Natural killer cell (primary cell): ENCODE measurements at regions not wholly inside any gene's neighbourhood (a gene's known extent, or its start where the extent isn't known, plus 50 kb on each side); places are given as distances from the start of the nearest gene placed in this dataset.

Source experiments
- ATAC-seq, 3 donors: fragments of 150-1000 bp in 2 of 3; fragments of 200-7000 bp in 1 of 3; cut with Tn5 transposase; 1 replicate in 1 of 3; 2 replicates in 2 of 3; pipeline ENCODE4 v1.10.0; 2021; ENCODE audit warnings: mild to moderate bottlenecking in 2 of 3, moderate library complexity in 2 of 3
- DNase-seq, 2 donors: peaks; one replicate each; pipeline versions ENCODE4 v3.0.0 to v3.0.0-alpha.2; 2013 to 2021; ENCODE audit warnings: mixed read lengths in 1 of 2
- H3K27ac ChIP-seq: one replicate; pipeline ENCODE4 v1.5.1; 2013; ENCODE audit warnings: mild to moderate bottlenecking, low read length
- H3K27me3 ChIP-seq: one replicate; pipeline ENCODE4 v1.6.1; 2013; ENCODE audit warnings: low read length; ENCODE audit not compliant: control insufficient read depth, insufficient read depth
- H3K36me3 ChIP-seq: one replicate; pipeline ENCODE4 v1.6.1; 2013; ENCODE audit warnings: low read length; ENCODE audit not compliant: control insufficient read depth, insufficient read depth
- H3K4me1 ChIP-seq: one replicate; pipeline ENCODE4 v1.6.1; 2013; ENCODE audit warnings: low read length; ENCODE audit not compliant: control insufficient read depth, insufficient read depth
- H3K4me3 ChIP-seq: one replicate; pipeline ENCODE4 v1.5.1; 2013; ENCODE audit warnings: low read length
- H3K9me3 ChIP-seq: one replicate; pipeline ENCODE4 v1.6.1; 2013; ENCODE audit warnings: low read length; ENCODE audit not compliant: control insufficient read depth, insufficient read depth
- H3K27ac Mint-ChIP-seq, 2 donors: one replicate each; pipeline ENCODE4 v1.8.0; 2022; ENCODE audit warnings: mild to moderate bottlenecking in 2 of 2, mixed read lengths in 2 of 2, moderate library complexity in 1 of 2
- H3K27me3 Mint-ChIP-seq, 2 donors: one replicate each; pipeline ENCODE4 v1.8.0; 2022; ENCODE audit warnings: low read depth in 2 of 2, mixed read lengths in 2 of 2
- H3K36me3 Mint-ChIP-seq: one replicate; pipeline ENCODE4 v1.8.0; 2022; ENCODE audit warnings: mixed read lengths
- H3K4me1 Mint-ChIP-seq, 2 donors: one replicate each; pipeline ENCODE4 v1.8.0; 2022; ENCODE audit warnings: mixed read lengths in 2 of 2
- H3K4me3 Mint-ChIP-seq: one replicate; pipeline ENCODE4 v1.8.0; 2022; ENCODE audit warnings: mild to moderate bottlenecking, moderate library complexity, mixed read lengths
- H3K9me3 Mint-ChIP-seq, 2 donors: one replicate each; pipeline ENCODE4 v1.8.0; 2022; ENCODE audit warnings: mixed read lengths in 2 of 2
- WGBS: methylation state at CpG from one replicate; pipeline ENCODE4 v1.1.7; 2013; ENCODE audit warnings: missing lambda C conversion rate; ENCODE audit not compliant: insufficient coverage; 5-methylcytosine and 5-hydroxymethylcytosine counted together
- intact Hi-C: fragments of 100-400 bp; cut with micrococcal nuclease; formaldehyde crosslinking; loops from one replicate; pipeline ENCODE4 v1.14.2; 2022
- TF ChIP-seq, protein P1 (sequence below): fragments of 200-600 bp; IDR thresholded peaks from one replicate; pipeline ENCODE4 v1.8.0; 2022; ENCODE audit warnings: antibody characterized with exemption

DNA sequence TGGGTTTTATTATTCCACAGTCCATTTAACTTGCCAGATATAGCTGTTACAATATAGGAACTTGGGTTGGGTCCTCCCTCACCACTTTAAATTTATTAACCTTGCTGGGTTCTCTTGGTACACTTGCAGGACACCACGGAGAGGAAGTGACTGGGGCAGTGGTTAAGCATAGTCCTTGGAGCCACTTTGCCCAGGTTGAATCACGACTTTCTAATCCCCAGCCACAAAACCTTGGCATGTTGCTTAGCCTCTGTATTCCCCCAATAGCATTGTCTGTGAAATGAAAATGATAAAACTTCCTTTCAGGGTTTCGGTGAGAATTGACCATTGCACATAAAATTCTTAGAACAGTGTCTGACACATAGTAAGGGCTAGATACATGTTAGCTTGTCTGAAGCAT is 221.2 kb downstream of the IRS1 start:
- H3K27me3 Mint-ChIP-seq = no peaks in the 10 kb centered on the region

DNA sequence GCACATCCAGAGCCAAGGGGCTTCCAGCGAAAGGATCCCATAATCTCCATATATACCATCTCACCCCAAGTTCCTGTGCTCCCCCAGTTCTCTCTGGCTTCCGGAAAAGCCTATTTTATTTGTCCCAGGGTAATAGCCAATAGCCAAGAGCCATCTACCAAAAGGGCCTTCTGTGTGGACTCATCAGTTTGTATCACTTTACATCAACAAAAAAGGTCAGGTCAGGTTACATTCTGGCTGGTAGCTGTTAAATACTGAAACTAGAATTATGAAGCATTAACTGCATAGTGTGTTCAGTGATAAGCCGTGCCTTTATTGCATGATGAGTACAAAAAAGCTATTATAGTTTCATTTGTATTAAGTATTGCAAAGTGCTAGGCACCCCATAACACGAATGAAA is 223.7 kb downstream of the IRS1 start:
- WGBS = 83% methylated on average over 3 of the region's 4 CpGs
- H3K27me3 Mint-ChIP-seq = no peaks in the 10 kb centered on the region
- intact Hi-C loops = no loop called here

More for the DNA sequence above, 221.2 kb downstream of the IRS1 start:
- ATAC-seq (no peak), DNase-seq (no peak)
- Histone ChIP-seq H3K27me3 (no peaks in the 10 kb centered on the region), H3K27ac (no peak overlapping the region), H3K4me1 (no peaks in the 10 kb centered on the region), H3K9me3 (no peaks in the 10 kb centered on the region), H3K36me3 (no peaks in the 10 kb centered on the region), H3K4me3 (no peak overlapping the region)
- TF ChIP-seq, protein P1, sequence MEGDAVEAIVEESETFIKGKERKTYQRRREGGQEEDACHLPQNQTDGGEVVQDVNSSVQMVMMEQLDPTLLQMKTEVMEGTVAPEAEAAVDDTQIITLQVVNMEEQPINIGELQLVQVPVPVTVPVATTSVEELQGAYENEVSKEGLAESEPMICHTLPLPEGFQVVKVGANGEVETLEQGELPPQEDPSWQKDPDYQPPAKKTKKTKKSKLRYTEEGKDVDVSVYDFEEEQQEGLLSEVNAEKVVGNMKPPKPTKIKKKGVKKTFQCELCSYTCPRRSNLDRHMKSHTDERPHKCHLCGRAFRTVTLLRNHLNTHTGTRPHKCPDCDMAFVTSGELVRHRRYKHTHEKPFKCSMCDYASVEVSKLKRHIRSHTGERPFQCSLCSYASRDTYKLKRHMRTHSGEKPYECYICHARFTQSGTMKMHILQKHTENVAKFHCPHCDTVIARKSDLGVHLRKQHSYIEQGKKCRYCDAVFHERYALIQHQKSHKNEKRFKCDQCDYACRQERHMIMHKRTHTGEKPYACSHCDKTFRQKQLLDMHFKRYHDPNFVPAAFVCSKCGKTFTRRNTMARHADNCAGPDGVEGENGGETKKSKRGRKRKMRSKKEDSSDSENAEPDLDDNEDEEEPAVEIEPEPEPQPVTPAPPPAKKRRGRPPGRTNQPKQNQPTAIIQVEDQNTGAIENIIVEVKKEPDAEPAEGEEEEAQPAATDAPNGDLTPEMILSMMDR = no peak
- Mint-ChIP-seq H3K4me1 (no peaks in the 10 kb centered on the region), H3K27ac (no peak overlapping the region), H3K36me3 (no peaks in the 10 kb centered on the region), H3K4me3 (no peak overlapping the region), H3K9me3 (peaks cover 5 to 8% of the 10 kb centered on the region in 2 donors)
- intact Hi-C loops = no loop called here
- WGBS = 40% methylated on average over 3 of the region's 3 CpGs

DNA sequence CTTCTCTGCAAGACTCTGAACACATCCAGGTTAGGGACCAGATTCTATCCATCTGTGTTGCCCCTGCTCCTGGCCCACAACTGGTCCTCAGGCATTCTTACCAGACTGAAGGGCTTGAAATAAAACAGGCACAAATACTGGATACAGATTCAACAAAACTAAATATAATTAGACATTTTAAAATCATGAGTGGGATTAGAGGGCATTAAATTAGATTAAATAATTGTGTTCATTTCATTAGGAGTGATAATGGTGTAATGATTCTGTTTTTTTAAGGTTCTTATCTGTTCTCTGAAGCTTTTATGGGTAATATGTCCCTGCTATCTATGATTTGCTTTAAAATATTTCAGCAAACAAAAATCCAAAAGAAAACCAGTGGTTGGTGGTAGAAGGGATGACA is 226.5 kb downstream of the IRS1 start:
- Mint-ChIP-seq H3K27ac (no peak overlapping the region), H3K4me1 (no peaks in the 10 kb centered on the region), H3K27me3 (no peaks in the 10 kb centered on the region), H3K36me3 (no peaks in the 10 kb centered on the region), H3K4me3 (no peak overlapping the region), H3K9me3 (peaks cover 0 to 4% of the 10 kb centered on the region in 2 donors)
- Histone ChIP-seq H3K27me3 (no peaks in the 10 kb centered on the region), H3K9me3 (no peaks in the 10 kb centered on the region), H3K27ac (no peak overlapping the region), H3K4me3 (no peak overlapping the region), H3K4me1 (no peaks in the 10 kb centered on the region), H3K36me3 (no peaks in the 10 kb centered on the region)
- TF ChIP-seq, protein P1 = no peak
- ATAC-seq (no peak), DNase-seq (no peak)
- intact Hi-C loops = no loop called here

More for the DNA sequence above, 223.7 kb downstream of the IRS1 start:
- no peaks in the 10 kb centered on the region for H3K27me3 ChIP-seq
- no peak for ATAC-seq
- H3K9me3 ChIP-seq = no peaks in the 10 kb centered on the region
- no peak overlapping the region for H3K4me3 Mint-ChIP-seq
- peaks cover 0 to 2% of the 10 kb centered on the region in 2 donors for H3K9me3 Mint-ChIP-seq
- no peak overlapping the region for H3K27ac Mint-ChIP-seq
- H3K27ac ChIP-seq = no peak overlapping the region
- no peaks in the 10 kb centered on the region for H3K4me1 ChIP-seq
- H3K4me3 ChIP-seq = no peak overlapping the region
- no peaks in the 10 kb centered on the region for H3K4me1 Mint-ChIP-seq
- DNase-seq = no peak
- TF ChIP-seq, protein P1 = no peak
- no peaks in the 10 kb centered on the region for H3K36me3 ChIP-seq
- no peaks in the 10 kb centered on the region for H3K36me3 Mint-ChIP-seq

DNA sequence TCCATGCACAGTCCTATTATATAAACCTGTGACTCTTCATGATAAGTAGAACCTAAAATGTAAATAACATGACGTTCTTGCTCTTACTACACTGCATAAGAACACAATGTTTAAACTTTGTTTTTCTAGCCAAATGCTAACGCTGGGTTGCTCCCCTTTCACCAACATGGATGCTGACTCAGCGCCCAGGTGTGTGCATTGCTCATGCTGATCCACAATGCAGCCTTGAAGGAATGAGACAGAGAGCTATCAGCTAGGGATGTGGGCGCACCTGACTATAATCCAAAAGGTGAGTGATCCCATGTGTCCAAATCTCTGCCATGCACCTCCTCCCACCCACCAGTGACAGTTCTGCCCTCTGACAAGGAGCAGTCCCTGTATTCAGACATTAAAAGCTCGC is 235.0 kb downstream of the IRS1 start:
- 77% methylated on average over 5 of the region's 5 CpGs for WGBS
- no peaks in the 10 kb centered on the region for H3K9me3 ChIP-seq
- Mint-ChIP-seq H3K4me3 (no peak overlapping the region), H3K27me3 (peaks cover 0 to 3% of the 10 kb centered on the region in 2 donors), H3K36me3 (no peaks in the 10 kb centered on the region), H3K27ac (no peak overlapping the region), H3K9me3 (peaks cover 2 to 5% of the 10 kb centered on the region in 2 donors), H3K4me1 (no peaks in the 10 kb centered on the region)
- no peaks in the 10 kb centered on the region for H3K36me3 ChIP-seq
- no peak overlapping the region for H3K27ac ChIP-seq
- intact Hi-C loops = no loop called here
- no peaks in the 10 kb centered on the region for H3K27me3 ChIP-seq
- no peak overlapping the region for H3K4me3 ChIP-seq
- TF ChIP-seq, protein P1 = no peak
- no peak for ATAC-seq
- no peaks in the 10 kb centered on the region for H3K4me1 ChIP-seq
- no peak for DNase-seq
